Ishikawa (cell line): ENCODE measurements at regions not wholly inside any gene's neighbourhood (a gene's known extent, or its start where the extent isn't known, plus 50 kb on each side); places are given as distances from the start of the nearest gene placed in this dataset.

Experiments used
- CEBPB ChIP-seq: IDR thresholded peaks from 2 replicates; pipeline ENCODE4 v1.6.1; 2012
- CREB1 ChIP-seq: IDR thresholded peaks from 2 replicates; pipeline ENCODE4 v1.6.1; 2012; ENCODE audit warnings: low read depth
- EGR1 ChIP-seq: IDR thresholded peaks from 2 replicates; pipeline ENCODE4 v1.6.1; 2012
- EP300 ChIP-seq: IDR thresholded peaks from 2 replicates; pipeline ENCODE4 v1.6.1; 2012; ENCODE audit warnings: borderline replicate concordance
- FOXM1 ChIP-seq: IDR thresholded peaks from 2 replicates; pipeline ENCODE4 v1.6.1; 2012; ENCODE audit warnings: low read depth, borderline replicate concordance
- MAX ChIP-seq: IDR thresholded peaks from 2 replicates; pipeline ENCODE4 v1.6.1; 2012
- RAD21 ChIP-seq: IDR thresholded peaks from 2 replicates; pipeline ENCODE4 v1.6.1; 2012; ENCODE audit warnings: low read depth
- REST ChIP-seq: IDR thresholded peaks from 2 replicates; pipeline ENCODE4 v1.6.1; 2012; ENCODE audit warnings: low read depth, mild to moderate bottlenecking
- USF1 ChIP-seq: IDR thresholded peaks from 2 replicates; pipeline ENCODE4 v1.6.1; 2012
- YY1 ChIP-seq: IDR thresholded peaks from 2 replicates; pipeline ENCODE4 v1.6.1; 2012; ENCODE audit warnings: low read depth
- ZBTB7A ChIP-seq: IDR thresholded peaks from 2 replicates; pipeline ENCODE4 v1.6.1; 2012; ENCODE audit warnings: low read depth

- TF ChIP-seq RAD21 (no peak), EGR1 (no peak), CREB1 (no peak), REST (no peak), EP300 (no peak), CEBPB (no peak), YY1 (no peak), MAX (no peak), FOXM1 (no peak), ZBTB7A (no peak), USF1 (no peak)
Observed at GRCh38 chr4:25580633-25581467, 74.8 kb upstream of the SLC34A2 start.
